Esophagus muscularis mucosa (tissue), 4 donors: ENCODE measurements at regions not wholly inside any gene's neighbourhood (a gene's known extent, or its start where the extent isn't known, plus 50 kb on each side); places are given as distances from the start of the nearest gene placed in this dataset.

Experiments used
- DNase-seq: peaks from one replicate; pipeline ENCODE4 v3.0.0-alpha.2; 2017; ENCODE audit errors: extremely low spot score
- H3K27ac ChIP-seq, 4 donors: fragments of 200-600 bp; sonication (generic); replicated peaks in 1 of 4; 1 replicate in 3 of 4; 2 replicates in 1 of 4; pipeline ENCODE4 v1.5.1; 2016 to 2019; ENCODE audit warnings: mild to moderate bottlenecking in 1 of 4
- H3K27me3 ChIP-seq, 4 donors: fragments of 200-600 bp; sonication (generic); one replicate each; pipeline versions ENCODE4 v1.5.1 to v1.6.0; 2016 to 2019
- H3K36me3 ChIP-seq, 4 donors: fragments of 200-600 bp; sonication (generic); one replicate each; pipeline ENCODE4 v1.5.1; 2016 to 2019
- H3K4me1 ChIP-seq, 4 donors: fragments of 200-600 bp; sonication (generic); one replicate each; pipeline ENCODE4 v1.5.1; 2016 to 2019
- H3K4me3 ChIP-seq, 4 donors: fragments of 200-600 bp; sonication (generic); 1 replicate in 2 of 4; 2 replicates in 2 of 4; pipeline ENCODE4 v1.5.1; 2016 to 2019; ENCODE audit warnings: mild to moderate bottlenecking in 4 of 4, moderate library complexity in 1 of 4
- H3K9me3 ChIP-seq, 4 donors: fragments of 200-600 bp; sonication (generic); 1 replicate in 3 of 4; 2 replicates in 1 of 4; pipeline ENCODE4 v1.5.1; 2016 to 2019
- EP300 ChIP-seq: sonication (generic); formaldehyde crosslinking; IDR thresholded peaks from one replicate; pipeline ENCODE4 v1.6.1; 2017; ENCODE audit warnings: antibody characterized with exemption
- POLR2A ChIP-seq: fragments of 450-650 bp; IDR thresholded peaks from one replicate; pipeline ENCODE4 v1.6.1; 2017; ENCODE audit warnings: antibody characterized with exemption, moderate library complexity, mild to moderate bottlenecking, low read depth
- POLR2AphosphoS5 ChIP-seq, 2 donors: sonication (generic); formaldehyde crosslinking; IDR thresholded peaks; one replicate each; pipeline ENCODE4 v1.6.1; 2017; ENCODE audit warnings: antibody characterized with exemption in 2 of 2
- WGBS: methylation state at CpG from one replicate; pipeline ENCODE4 v1.1.5; 2018; 5-methylcytosine and 5-hydroxymethylcytosine counted together
- intact Hi-C: fragments of 100-400 bp; cut with DNase I; formaldehyde crosslinking; loops from one replicate; pipeline ENCODE4 v1.15.1; 2023
- TF ChIP-seq, protein P1 (sequence below), 3 experiments: fragments of 200-600 bp in 2 of 3; fragments of 450-650 bp in 1 of 3; sonication (generic) in 2 of 3; IDR thresholded peaks; one replicate each; pipeline ENCODE4 v1.5.1; 2017 to 2019; ENCODE audit warnings: antibody characterized with exemption in 3 of 3, mild to moderate bottlenecking in 2 of 3, moderate library complexity in 1 of 3

DNA sequence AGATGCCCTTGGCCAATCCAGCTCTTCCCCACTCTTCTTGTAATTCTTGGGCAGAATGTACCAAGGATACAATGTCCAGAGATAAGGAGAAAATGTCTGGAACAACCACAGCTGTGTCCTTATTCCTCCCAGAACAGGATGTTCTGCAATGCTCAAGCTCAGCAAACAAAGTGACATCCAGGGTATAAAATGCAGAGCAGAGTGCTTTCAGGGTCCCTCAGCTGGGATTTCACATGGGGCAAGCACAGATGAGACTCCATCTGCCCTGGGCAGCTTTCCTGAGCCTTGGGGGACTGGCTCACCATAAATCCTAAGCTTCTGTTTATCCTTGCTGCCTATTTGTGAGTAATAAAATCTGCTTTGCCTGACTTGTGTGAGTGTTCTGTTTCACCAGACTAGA lies 127.4 kb downstream of the VAPA start:
- Histone ChIP-seq H3K4me3 (no peak overlapping the region), H3K27me3 (no peaks in the 10 kb centered on the region), H3K36me3 (no peaks in the 10 kb centered on the region), H3K27ac (peak overlapping the region; percentile 56 to 81 (median 72)), H3K4me1 (peaks cover 0 to 28% (median 24%) of the 10 kb centered on the region in 4 donors), H3K9me3 (peaks cover 0 to 23% (median 14%) of the 10 kb centered on the region in 4 donors)
- intact Hi-C loops, result no loop called here
- TF ChIP-seq POLR2AphosphoS5 (IDR thresholded peaks at IDR 0.05) (peak; percentile 79 to 81), POLR2A (no peak), EP300 (peak; percentile 71)
- TF ChIP-seq, protein P1, sequence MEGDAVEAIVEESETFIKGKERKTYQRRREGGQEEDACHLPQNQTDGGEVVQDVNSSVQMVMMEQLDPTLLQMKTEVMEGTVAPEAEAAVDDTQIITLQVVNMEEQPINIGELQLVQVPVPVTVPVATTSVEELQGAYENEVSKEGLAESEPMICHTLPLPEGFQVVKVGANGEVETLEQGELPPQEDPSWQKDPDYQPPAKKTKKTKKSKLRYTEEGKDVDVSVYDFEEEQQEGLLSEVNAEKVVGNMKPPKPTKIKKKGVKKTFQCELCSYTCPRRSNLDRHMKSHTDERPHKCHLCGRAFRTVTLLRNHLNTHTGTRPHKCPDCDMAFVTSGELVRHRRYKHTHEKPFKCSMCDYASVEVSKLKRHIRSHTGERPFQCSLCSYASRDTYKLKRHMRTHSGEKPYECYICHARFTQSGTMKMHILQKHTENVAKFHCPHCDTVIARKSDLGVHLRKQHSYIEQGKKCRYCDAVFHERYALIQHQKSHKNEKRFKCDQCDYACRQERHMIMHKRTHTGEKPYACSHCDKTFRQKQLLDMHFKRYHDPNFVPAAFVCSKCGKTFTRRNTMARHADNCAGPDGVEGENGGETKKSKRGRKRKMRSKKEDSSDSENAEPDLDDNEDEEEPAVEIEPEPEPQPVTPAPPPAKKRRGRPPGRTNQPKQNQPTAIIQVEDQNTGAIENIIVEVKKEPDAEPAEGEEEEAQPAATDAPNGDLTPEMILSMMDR (IDR thresholded peaks at IDR 0.05), result no peak
- peak; percentile 94 for DNase-seq

DNA sequence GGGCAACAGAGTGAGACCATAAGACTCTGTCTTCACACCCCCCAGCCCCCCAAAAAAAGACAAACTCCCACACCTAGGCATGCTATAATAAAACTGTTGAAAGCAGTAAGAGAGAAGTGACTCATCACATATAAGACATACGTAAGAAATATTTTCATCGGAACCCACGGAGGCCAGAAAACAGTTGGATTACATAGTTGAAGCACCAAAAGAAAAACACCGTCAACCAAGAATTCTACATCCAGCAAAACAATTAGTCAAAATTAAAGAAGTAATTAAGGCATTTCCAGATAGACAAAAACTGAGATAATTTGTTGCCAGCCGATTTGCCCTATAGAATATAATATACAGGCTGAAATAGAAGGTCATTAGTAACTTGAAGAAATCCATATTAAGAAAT lies 128.7 kb downstream of the VAPA start:
- Histone ChIP-seq H3K4me3 (no peak overlapping the region), H3K27me3 (no peaks in the 10 kb centered on the region), H3K36me3 (no peaks in the 10 kb centered on the region), H3K4me1 (peaks cover 0 to 36% (median 24%) of the 10 kb centered on the region in 4 donors), H3K27ac (peak overlapping the region; percentile 31 to 81 (median 52)), H3K9me3 (peaks cover 0 to 23% (median 14%) of the 10 kb centered on the region in 4 donors)
- no peak for DNase-seq
- intact Hi-C loops, result no loop called here
- WGBS, result 96% methylated on average over 5 of the region's 5 CpGs
- no peak for TF ChIP-seq POLR2A
- TF ChIP-seq, protein P1 (IDR thresholded peaks at IDR 0.05), result no peak
- TF ChIP-seq POLR2AphosphoS5 (IDR thresholded peaks at IDR 0.05), result no peak

DNA sequence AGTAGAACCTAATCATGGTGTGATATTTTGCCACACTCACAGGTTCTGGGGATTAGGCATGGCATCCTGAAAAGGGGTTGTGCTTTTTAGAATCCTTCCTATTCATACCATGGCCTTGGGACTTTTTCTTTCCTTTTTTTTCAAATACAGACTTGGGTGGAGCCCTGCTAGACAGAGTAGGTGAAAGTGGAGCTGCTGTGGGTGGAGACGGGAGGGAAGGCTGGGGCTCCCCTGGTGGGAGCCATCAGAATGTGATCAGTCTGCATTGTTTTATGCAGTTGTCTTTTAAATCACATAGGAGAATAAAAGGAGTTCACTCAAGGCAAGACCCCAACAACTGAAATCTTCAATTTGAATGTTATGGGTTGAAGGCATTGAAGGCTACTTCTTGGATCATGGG lies 130.2 kb downstream of the VAPA start:
- no peak overlapping the region for H3K4me3 ChIP-seq
- no peaks in the 10 kb centered on the region for H3K27me3 ChIP-seq
- no peak for DNase-seq
- no peaks in the 10 kb centered on the region for H3K36me3 ChIP-seq
- H3K27ac ChIP-seq, result no peak overlapping the region
- intact Hi-C loops, result no loop called here
- TF ChIP-seq POLR2A, result no peak
- TF ChIP-seq EP300, result no peak
- TF ChIP-seq, protein P1 (IDR thresholded peaks at IDR 0.05), result no peak
- no peak for TF ChIP-seq POLR2AphosphoS5 (IDR thresholded peaks at IDR 0.05)
- 95% methylated on average over 1 of the region's 1 CpG for WGBS
- H3K9me3 ChIP-seq, result peaks cover 0 to 23% (median 14%) of the 10 kb centered on the region in 4 donors
- H3K4me1 ChIP-seq, result peaks cover 0 to 36% (median 24%) of the 10 kb centered on the region in 4 donors

DNA sequence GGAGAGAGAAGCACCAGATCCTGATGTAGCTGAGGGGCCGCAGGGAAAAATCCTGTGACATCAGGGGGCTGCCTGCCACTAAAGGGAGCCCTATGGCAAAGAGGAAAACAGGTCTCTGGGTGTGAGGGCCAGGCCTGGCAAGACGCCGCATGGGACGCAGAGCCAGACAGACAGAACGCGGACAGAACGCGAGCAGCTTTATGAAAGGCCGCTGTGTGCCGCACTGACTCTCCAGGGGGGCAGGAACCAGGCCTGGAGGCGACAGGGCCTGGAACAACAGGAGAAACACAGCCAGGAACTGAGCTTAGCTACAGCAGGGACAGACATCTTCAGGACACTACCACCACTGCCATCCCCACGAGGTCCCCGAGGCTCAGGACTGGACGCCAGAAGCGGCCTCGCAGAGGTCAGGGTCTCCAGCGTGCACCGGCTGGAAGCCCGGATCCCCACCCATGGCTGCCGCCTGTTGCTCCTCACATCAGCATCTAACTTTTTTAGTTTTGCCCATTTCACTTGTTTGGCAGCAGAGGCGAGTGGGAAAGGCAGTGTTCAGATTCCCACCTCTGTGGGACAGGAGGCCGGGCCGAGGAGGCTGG lies 131.6 kb downstream of the VAPA start:
- H3K36me3 ChIP-seq, result no peaks in the 10 kb centered on the region
- intact Hi-C loops, result no loop called here
- 92% methylated on average over 15 of the region's 23 CpGs for WGBS
- H3K4me3 ChIP-seq, result no peak overlapping the region
- TF ChIP-seq, protein P1 (IDR thresholded peaks at IDR 0.05), result no peak
- no peak for TF ChIP-seq POLR2AphosphoS5 (IDR thresholded peaks at IDR 0.05)
- no peak for TF ChIP-seq POLR2A
- no peak for TF ChIP-seq EP300
- no peak for DNase-seq
- H3K4me1 ChIP-seq, result peaks cover 0 to 33% (median 18%) of the 10 kb centered on the region in 4 donors
- H3K27me3 ChIP-seq, result no peaks in the 10 kb centered on the region
- peak overlapping the region; percentile 51 to 68 (median 54) for H3K27ac ChIP-seq
- peaks cover 0 to 23% (median 14%) of the 10 kb centered on the region in 4 donors for H3K9me3 ChIP-seq
